Loucy (cell line): ENCODE measurements at regions not wholly inside any gene's neighbourhood (a gene's known extent, or its start where the extent isn't known, plus 50 kb on each side); places are given as distances from the start of the nearest gene placed in this dataset.

Source experiments
- EZH2phosphoT487 ChIP-seq: fragments of 200-600 bp; IDR thresholded peaks from 2 replicates; pipeline ENCODE4 v1.6.1; 2018; ENCODE audit warnings: antibody characterized with exemption, mild to moderate bottlenecking, moderate library complexity, borderline replicate concordance
- TF ChIP-seq, protein P1 (sequence below): fragments of 200-600 bp; sonication (generic); conservative IDR thresholded peaks from 2 replicates; pipeline ENCODE4 v1.5.1; 2014; ENCODE audit warnings: mild to moderate bottlenecking, antibody characterized with exemption, low read length

GRCh38 chr4:156575430-156576073, 396.0 kb downstream of the PDGFC start:
- TF ChIP-seq, protein P1, sequence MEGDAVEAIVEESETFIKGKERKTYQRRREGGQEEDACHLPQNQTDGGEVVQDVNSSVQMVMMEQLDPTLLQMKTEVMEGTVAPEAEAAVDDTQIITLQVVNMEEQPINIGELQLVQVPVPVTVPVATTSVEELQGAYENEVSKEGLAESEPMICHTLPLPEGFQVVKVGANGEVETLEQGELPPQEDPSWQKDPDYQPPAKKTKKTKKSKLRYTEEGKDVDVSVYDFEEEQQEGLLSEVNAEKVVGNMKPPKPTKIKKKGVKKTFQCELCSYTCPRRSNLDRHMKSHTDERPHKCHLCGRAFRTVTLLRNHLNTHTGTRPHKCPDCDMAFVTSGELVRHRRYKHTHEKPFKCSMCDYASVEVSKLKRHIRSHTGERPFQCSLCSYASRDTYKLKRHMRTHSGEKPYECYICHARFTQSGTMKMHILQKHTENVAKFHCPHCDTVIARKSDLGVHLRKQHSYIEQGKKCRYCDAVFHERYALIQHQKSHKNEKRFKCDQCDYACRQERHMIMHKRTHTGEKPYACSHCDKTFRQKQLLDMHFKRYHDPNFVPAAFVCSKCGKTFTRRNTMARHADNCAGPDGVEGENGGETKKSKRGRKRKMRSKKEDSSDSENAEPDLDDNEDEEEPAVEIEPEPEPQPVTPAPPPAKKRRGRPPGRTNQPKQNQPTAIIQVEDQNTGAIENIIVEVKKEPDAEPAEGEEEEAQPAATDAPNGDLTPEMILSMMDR: no peak
- TF ChIP-seq EZH2phosphoT487: no peak
